ENCODE measurements at regions not wholly inside any gene's neighbourhood (a gene's known extent, or its start where the extent isn't known, plus 50 kb on each side); places are given as distances from the start of the nearest gene placed in this dataset.

DNA sequence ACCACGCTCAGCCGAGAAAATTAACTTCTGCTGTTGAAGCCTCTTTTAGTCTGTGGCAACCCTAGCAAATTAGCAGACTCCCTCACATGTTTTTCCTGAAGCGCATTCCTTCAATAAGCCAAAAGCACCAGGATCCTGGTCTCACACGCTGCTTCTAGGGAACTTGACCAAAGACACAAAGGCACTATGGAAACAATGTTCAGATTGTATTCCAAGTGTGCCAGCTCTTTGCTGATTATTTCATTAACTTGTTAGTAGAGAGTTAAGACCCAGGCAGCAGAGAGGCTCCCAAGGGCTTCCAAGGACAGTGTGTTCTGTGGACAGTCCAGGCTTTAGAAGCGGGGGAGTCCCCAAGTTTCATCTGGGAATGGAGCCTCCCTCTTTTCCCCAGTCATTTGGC lies 94.4 kb upstream of the BASP1 start:
- TF ChIP-seq, protein P1, sequence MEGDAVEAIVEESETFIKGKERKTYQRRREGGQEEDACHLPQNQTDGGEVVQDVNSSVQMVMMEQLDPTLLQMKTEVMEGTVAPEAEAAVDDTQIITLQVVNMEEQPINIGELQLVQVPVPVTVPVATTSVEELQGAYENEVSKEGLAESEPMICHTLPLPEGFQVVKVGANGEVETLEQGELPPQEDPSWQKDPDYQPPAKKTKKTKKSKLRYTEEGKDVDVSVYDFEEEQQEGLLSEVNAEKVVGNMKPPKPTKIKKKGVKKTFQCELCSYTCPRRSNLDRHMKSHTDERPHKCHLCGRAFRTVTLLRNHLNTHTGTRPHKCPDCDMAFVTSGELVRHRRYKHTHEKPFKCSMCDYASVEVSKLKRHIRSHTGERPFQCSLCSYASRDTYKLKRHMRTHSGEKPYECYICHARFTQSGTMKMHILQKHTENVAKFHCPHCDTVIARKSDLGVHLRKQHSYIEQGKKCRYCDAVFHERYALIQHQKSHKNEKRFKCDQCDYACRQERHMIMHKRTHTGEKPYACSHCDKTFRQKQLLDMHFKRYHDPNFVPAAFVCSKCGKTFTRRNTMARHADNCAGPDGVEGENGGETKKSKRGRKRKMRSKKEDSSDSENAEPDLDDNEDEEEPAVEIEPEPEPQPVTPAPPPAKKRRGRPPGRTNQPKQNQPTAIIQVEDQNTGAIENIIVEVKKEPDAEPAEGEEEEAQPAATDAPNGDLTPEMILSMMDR (IDR thresholded peaks at IDR 0.05; ENCODE audit: control extremely low read depth in 1 of 3, insufficient read depth in 1 of 3, low read depth in 1 of 3, low read length in 3 of 3): no peak
- TF ChIP-seq FOSL1 (IDR thresholded peaks at IDR 0.05; ENCODE audit: insufficient read depth, low read depth, low read length): no peak
- TF ChIP-seq EZH2 (IDR thresholded peaks at IDR 0.05; ENCODE audit: low read depth, low read length, severe bottlenecking): no peak
- TF ChIP-seq HDAC6 (IDR thresholded peaks at IDR 0.05; ENCODE audit: low read depth, low read length): no peak
- TF ChIP-seq TEAD4 (IDR thresholded peaks at IDR 0.05; ENCODE audit: low read depth, low read length): no peak
- no peak for TF ChIP-seq TCF12 (IDR thresholded peaks at IDR 0.05; ENCODE audit: low read depth, low read length)

Data from H1 (cell line).